ENCODE measurements at regions not wholly inside any gene's neighbourhood (a gene's known extent, or its start where the extent isn't known, plus 50 kb on each side); places are given as distances from the start of the nearest gene placed in this dataset.

DNA sequence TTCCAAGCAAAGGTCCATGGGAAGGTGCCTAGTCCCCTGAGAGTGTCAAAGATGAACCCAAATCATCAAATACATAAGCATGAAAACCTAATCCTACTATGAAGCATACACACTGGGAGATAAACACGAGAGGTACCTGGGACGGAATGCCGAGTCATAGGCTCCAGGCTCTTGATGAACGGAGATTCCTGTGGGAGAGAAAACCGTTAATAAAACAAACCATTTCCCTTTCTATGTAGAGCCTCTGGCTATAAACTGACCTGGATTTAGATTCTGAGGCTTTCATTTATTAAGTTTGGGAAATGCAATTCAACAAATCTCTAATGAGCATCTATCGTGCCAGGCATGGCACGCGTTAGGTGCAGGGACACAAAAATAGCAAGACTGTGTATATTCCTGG lies 206.4 kb upstream of the IL12B start:
- H3K4me3 ChIP-seq (ENCODE audit: low read depth, low read length) = no peak overlapping the region
- TF ChIP-seq, protein P1, sequence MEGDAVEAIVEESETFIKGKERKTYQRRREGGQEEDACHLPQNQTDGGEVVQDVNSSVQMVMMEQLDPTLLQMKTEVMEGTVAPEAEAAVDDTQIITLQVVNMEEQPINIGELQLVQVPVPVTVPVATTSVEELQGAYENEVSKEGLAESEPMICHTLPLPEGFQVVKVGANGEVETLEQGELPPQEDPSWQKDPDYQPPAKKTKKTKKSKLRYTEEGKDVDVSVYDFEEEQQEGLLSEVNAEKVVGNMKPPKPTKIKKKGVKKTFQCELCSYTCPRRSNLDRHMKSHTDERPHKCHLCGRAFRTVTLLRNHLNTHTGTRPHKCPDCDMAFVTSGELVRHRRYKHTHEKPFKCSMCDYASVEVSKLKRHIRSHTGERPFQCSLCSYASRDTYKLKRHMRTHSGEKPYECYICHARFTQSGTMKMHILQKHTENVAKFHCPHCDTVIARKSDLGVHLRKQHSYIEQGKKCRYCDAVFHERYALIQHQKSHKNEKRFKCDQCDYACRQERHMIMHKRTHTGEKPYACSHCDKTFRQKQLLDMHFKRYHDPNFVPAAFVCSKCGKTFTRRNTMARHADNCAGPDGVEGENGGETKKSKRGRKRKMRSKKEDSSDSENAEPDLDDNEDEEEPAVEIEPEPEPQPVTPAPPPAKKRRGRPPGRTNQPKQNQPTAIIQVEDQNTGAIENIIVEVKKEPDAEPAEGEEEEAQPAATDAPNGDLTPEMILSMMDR (IDR thresholded peaks at IDR 0.05; ENCODE audit: borderline replicate concordance, insufficient read depth, low read depth, low read length) = no peak

DNA sequence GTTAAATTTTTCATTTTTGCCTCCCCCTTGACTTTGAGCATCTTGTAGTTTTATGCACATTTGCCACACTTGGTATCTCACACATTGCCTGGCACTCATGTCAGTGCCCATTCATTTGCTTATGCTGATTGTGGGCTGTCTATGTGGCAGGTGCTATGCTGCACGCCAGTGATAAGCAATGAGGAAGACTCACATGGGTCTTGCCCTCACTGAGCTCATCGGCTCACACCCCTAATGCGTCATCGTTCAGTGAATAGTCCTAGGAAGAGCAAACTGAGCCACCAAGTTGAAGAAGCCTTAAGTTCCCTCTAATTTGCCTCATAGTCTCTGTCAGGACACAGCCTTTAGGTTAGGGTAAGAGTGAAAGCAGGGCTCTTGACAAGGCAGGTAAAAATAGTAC lies 209.4 kb upstream of the IL12B start:
- H3K4me3 ChIP-seq (ENCODE audit: low read depth, low read length) = no peak overlapping the region
- TF ChIP-seq, protein P1 (IDR thresholded peaks at IDR 0.05; ENCODE audit: borderline replicate concordance, insufficient read depth, low read depth, low read length) = no peak

DNA sequence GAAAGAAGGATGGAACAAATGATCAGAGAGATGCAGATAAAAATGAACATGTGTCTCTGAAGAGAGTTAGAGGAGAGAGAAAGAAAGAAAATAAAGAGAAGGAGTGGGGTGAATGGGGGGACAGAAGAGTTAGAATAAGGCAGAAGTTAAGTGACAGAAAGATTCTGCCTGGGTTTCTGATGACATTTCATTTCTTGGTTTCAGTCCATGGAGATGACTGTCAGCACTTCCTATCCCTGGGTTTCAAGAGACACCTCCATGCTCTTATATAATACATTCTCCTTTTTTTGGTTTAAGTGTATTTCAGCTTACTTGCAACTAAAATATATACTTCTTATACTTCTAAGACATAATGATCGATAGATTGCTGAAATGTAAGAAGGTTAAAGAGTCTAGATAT lies 213.0 kb upstream of the IL12B start:
- no peak overlapping the region for H3K4me3 ChIP-seq (ENCODE audit: low read depth, low read length)
- TF ChIP-seq, protein P1 (IDR thresholded peaks at IDR 0.05; ENCODE audit: borderline replicate concordance, insufficient read depth, low read depth, low read length) = no peak

DNA sequence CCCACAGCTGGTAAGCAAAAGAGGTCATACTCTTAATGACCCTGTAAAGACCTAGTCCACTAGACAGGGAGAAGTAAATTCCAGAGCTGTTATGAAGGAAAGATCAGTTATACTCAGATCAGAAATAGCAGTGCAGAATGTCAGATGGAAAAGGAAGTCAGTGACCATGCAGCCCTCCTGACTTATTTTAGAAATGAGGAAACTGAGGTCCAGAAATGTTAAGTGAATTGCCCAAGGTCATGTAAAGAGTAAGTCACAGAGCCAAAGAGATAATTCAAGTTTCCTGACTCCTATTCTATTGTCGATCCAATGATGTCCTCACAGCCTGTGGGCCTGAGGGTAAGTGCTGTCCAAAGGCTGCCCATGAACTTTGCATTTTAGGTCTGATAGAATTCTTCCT lies 214.9 kb upstream of the IL12B start:
- TF ChIP-seq, protein P1 (IDR thresholded peaks at IDR 0.05; ENCODE audit: borderline replicate concordance, insufficient read depth, low read depth, low read length) = no peak
- no peak overlapping the region for H3K4me3 ChIP-seq (ENCODE audit: low read depth, low read length)

DNA sequence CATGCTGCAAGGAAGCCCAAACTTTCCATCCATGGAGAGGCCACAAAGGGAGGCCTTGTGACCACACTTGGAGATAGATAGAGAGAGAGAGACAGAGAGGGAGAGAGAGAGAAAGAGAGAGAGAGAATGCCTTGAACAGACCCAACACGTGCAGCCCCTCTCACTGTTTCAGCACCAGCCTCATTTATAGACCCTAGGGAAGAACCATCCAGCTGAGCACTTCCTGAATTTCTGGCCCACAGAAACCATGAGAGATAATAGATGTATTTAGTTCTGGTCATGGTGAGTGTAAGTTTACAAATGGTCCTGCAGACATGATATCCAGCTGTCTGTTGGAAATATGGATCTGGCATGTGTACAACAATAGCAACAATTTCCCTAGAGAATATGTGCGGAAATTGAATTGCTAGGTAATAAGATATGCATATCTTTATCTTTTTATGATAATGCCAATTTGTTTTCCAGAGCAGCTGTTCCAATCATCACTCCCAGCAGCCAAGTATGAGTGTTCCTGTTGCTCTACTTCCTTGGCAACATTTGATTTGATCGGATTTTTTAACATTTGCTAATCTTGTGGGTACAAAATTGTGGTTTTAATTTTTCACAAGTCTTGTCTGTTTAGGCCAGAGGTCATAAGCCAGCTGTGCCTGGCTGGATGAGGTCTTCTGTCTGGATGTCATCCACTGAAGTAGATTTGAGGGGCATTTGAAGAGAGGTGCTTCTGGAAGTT lies 217.3 kb upstream of the IL12B start:
- no peak overlapping the region for H3K4me3 ChIP-seq (ENCODE audit: low read depth, low read length)
- TF ChIP-seq, protein P1 (IDR thresholded peaks at IDR 0.05; ENCODE audit: borderline replicate concordance, insufficient read depth, low read depth, low read length) = no peak

DNA sequence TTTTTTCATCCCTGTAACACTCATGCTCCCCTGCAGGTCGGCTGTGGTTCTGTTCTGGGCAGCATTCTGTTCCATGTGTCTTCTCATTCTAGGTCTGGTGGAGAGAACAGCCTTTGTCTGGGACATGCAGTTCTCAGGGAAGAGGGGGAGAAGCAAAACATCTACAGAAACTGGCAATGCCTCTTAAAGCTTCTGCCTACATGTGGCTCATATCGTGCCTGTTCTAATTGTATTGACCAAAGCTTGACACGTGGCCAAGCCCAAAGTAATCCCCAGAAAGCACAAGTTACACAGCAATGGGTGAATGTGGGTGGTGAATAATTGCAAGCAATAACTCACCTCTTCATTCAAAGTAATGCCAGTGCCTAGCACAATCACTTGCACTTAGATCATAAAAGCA lies 218.2 kb upstream of the IL12B start:
- TF ChIP-seq, protein P1 (IDR thresholded peaks at IDR 0.05; ENCODE audit: borderline replicate concordance, insufficient read depth, low read depth, low read length) = no peak

DNA sequence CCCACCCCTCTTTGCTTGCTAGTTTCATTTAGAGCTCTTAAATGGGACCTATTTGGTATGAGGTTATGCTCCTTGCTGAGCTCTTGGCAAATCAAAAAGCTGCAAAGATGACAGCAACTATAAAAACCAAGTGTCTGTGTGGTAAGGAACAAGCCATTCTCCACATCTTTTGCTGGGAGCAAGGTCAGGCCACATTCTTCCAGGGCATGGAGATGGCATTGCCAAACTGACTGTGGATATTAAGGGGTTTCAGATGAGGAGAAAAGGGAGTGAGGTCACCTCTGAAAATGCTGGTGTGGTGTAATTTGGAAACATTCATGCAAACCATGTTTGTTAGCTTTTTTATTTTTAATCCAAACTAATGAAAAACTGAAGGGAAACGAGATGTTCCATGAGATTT lies 218.8 kb upstream of the IL12B start:
- H3K4me3 ChIP-seq (ENCODE audit: low read depth, low read length) = no peak overlapping the region
- TF ChIP-seq, protein P1 (IDR thresholded peaks at IDR 0.05; ENCODE audit: borderline replicate concordance, insufficient read depth, low read depth, low read length) = no peak

More for the DNA sequence above, 218.2 kb upstream of the IL12B start:
- no peak overlapping the region for H3K4me3 ChIP-seq (ENCODE audit: low read depth, low read length)
